H1 (cell line): ENCODE measurements at regions not wholly inside any gene's neighbourhood (a gene's known extent, or its start where the extent isn't known, plus 50 kb on each side); places are given as distances from the start of the nearest gene placed in this dataset.

Experiments
- CREB1 ChIP-seq: IDR thresholded peaks from 2 replicates; pipeline ENCODE4 v1.6.1; 2012; ENCODE audit warnings: inconsistent platforms
- JUN ChIP-seq: IDR thresholded peaks from 2 replicates; pipeline ENCODE4 v1.6.1; 2011; ENCODE audit warnings: low read depth, mild to moderate bottlenecking, improper control_type of control experiment, low read length
- POU5F1 ChIP-seq: IDR thresholded peaks from 2 replicates; pipeline ENCODE4 v1.6.1; 2011; ENCODE audit warnings: low read depth, mild to moderate bottlenecking, low read length, moderate library complexity

- TF ChIP-seq CREB1 (no peak), POU5F1 (no peak), JUN (no peak)
- TF ChIP-seq, all 59 proteins: peak for 0
These were observed 263.1 kb upstream of the CHAC2 start (continued) for GRCh38 chr2:53504507-53504906.
